ENCODE measurements at regions not wholly inside any gene's neighbourhood (a gene's known extent, or its start where the extent isn't known, plus 50 kb on each side); places are given as distances from the start of the nearest gene placed in this dataset.

- TF ChIP-seq POLR2AphosphoS5 (IDR thresholded peaks at IDR 0.05; ENCODE audit: low read depth, low read length) = no peak
- no peak for TF ChIP-seq FOXP2 (optimal IDR thresholded peaks at IDR 0.05; ENCODE audit: borderline replicate concordance, extremely low read depth, extremely low read length, insufficient read depth)
- no peak for TF ChIP-seq SIN3A (IDR thresholded peaks at IDR 0.05; ENCODE audit: borderline replicate concordance, insufficient read depth, low read length)
- no peak for TF ChIP-seq TAF1 (IDR thresholded peaks at IDR 0.05; ENCODE audit: borderline replicate concordance, insufficient read depth, low read length)
- TF ChIP-seq, protein P1, sequence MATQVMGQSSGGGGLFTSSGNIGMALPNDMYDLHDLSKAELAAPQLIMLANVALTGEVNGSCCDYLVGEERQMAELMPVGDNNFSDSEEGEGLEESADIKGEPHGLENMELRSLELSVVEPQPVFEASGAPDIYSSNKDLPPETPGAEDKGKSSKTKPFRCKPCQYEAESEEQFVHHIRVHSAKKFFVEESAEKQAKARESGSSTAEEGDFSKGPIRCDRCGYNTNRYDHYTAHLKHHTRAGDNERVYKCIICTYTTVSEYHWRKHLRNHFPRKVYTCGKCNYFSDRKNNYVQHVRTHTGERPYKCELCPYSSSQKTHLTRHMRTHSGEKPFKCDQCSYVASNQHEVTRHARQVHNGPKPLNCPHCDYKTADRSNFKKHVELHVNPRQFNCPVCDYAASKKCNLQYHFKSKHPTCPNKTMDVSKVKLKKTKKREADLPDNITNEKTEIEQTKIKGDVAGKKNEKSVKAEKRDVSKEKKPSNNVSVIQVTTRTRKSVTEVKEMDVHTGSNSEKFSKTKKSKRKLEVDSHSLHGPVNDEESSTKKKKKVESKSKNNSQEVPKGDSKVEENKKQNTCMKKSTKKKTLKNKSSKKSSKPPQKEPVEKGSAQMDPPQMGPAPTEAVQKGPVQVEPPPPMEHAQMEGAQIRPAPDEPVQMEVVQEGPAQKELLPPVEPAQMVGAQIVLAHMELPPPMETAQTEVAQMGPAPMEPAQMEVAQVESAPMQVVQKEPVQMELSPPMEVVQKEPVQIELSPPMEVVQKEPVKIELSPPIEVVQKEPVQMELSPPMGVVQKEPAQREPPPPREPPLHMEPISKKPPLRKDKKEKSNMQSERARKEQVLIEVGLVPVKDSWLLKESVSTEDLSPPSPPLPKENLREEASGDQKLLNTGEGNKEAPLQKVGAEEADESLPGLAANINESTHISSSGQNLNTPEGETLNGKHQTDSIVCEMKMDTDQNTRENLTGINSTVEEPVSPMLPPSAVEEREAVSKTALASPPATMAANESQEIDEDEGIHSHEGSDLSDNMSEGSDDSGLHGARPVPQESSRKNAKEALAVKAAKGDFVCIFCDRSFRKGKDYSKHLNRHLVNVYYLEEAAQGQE (IDR thresholded peaks at IDR 0.05; ENCODE audit: insufficient read depth in 1 of 2, low read depth in 2 of 2, low read length in 2 of 2) = no peak
Measured at GRCh38 chr18:78526923-78527711, 452.5 kb upstream of the SALL3 start.
